ENCODE measurements at regions not wholly inside any gene's neighbourhood (a gene's known extent, or its start where the extent isn't known, plus 50 kb on each side); places are given as distances from the start of the nearest gene placed in this dataset.

GRCh38 chr20:60240415-60240814, 282.2 kb downstream of the CDH26 start:
- H3K27me3 ChIP-seq (ENCODE audit: control insufficient read depth, insufficient read depth, low read length) = no peaks in the 10 kb centered on the region
- no peaks in the 10 kb centered on the region for H3K9me3 ChIP-seq (ENCODE audit: control insufficient read depth in 2 of 3, insufficient read depth in 1 of 3, low read length in 3 of 3)
- H3K4me1 ChIP-seq (ENCODE audit: control insufficient read depth in 2 of 3, insufficient read depth in 2 of 3, low read depth in 1 of 3, low read length in 3 of 3) = no peaks in the 10 kb centered on the region
- no peak overlapping the region for H3K4me3 ChIP-seq (ENCODE audit: low read length in 3 of 3)
- no peak for FAIRE-seq
- intact Hi-C loops (cut with DNase I) = no loop called here
- H3K36me3 ChIP-seq (ENCODE audit: control insufficient read depth in 2 of 3, insufficient read depth in 3 of 3, low read length in 3 of 3) = no peaks in the 10 kb centered on the region
- H3K9ac ChIP-seq (ENCODE audit: low read length in 3 of 3) = no peak overlapping the region
- no peak for TF ChIP-seq CTCF (IDR thresholded peaks at IDR 0.05; ENCODE audit: borderline replicate concordance, extremely low read depth, insufficient read depth)
- peak in 2 of 5 donors; percentile 8 to 19 for DNase-seq
- H3K27ac ChIP-seq (ENCODE audit: low read depth in 2 of 2, low read length in 2 of 2) = no peak overlapping the region

GRCh38 chr20:60240986-60241385, 282.8 kb downstream of the CDH26 start:
- Histone ChIP-seq H3K27ac (ENCODE audit: low read depth in 2 of 2, low read length in 2 of 2) (no peak overlapping the region), H3K4me3 (ENCODE audit: low read length in 3 of 3) (no peak overlapping the region), H3K27me3 (ENCODE audit: control insufficient read depth, insufficient read depth, low read length) (no peaks in the 10 kb centered on the region), H3K9me3 (ENCODE audit: control insufficient read depth in 2 of 3, insufficient read depth in 1 of 3, low read length in 3 of 3) (no peaks in the 10 kb centered on the region), H3K4me1 (ENCODE audit: control insufficient read depth in 2 of 3, insufficient read depth in 2 of 3, low read depth in 1 of 3, low read length in 3 of 3) (no peaks in the 10 kb centered on the region), H3K9ac (ENCODE audit: low read length in 3 of 3) (no peak overlapping the region), H3K36me3 (ENCODE audit: control insufficient read depth in 2 of 3, insufficient read depth in 3 of 3, low read length in 3 of 3) (no peaks in the 10 kb centered on the region)
- intact Hi-C loops (cut with DNase I) = no loop called here
- DNase-seq (no peak), FAIRE-seq (no peak)
- TF ChIP-seq CTCF (IDR thresholded peaks at IDR 0.05; ENCODE audit: borderline replicate concordance, extremely low read depth, insufficient read depth) = no peak

- FAIRE-seq = no peak
- intact Hi-C loops (cut with DNase I) = no loop called here
Observed at GRCh38 chr20:60242836-60243505, 284.7 kb downstream of the CDH26 start.

More at GRCh38 chr20:60242836-60243505, 284.7 kb downstream of the CDH26 start:
- H3K36me3 ChIP-seq (ENCODE audit: control insufficient read depth in 2 of 3, insufficient read depth in 3 of 3, low read length in 3 of 3) = no peaks in the 10 kb centered on the region
- no peak for TF ChIP-seq CTCF (IDR thresholded peaks at IDR 0.05; ENCODE audit: borderline replicate concordance, extremely low read depth, insufficient read depth)
- no peak for DNase-seq
- no peak overlapping the region for H3K27ac ChIP-seq (ENCODE audit: low read depth in 2 of 2, low read length in 2 of 2)
- no peaks in the 10 kb centered on the region for H3K27me3 ChIP-seq (ENCODE audit: control insufficient read depth, insufficient read depth, low read length)
- H3K4me1 ChIP-seq (ENCODE audit: control insufficient read depth in 2 of 3, insufficient read depth in 2 of 3, low read depth in 1 of 3, low read length in 3 of 3) = no peaks in the 10 kb centered on the region
- no peaks in the 10 kb centered on the region for H3K9me3 ChIP-seq (ENCODE audit: control insufficient read depth in 2 of 3, insufficient read depth in 1 of 3, low read length in 3 of 3)
- no peak overlapping the region for H3K9ac ChIP-seq (ENCODE audit: low read length in 3 of 3)
- no peak overlapping the region for H3K4me3 ChIP-seq (ENCODE audit: low read length in 3 of 3)

All from kidney (tissue), 13 donors.